AG10803 (cell line): ENCODE measurements at regions not wholly inside any gene's neighbourhood (a gene's known extent, or its start where the extent isn't known, plus 50 kb on each side); places are given as distances from the start of the nearest gene placed in this dataset.

ENCODE experiments used
- DNase-seq: peaks from one replicate; pipeline ENCODE4 v3.0.0; 2010; ENCODE audit warnings: low read depth
- H3K4me3 ChIP-seq: 2 replicates; pipeline ENCODE4 v1.5.1; 2011; ENCODE audit warnings: mild to moderate bottlenecking, low read length, control low read depth
- TF ChIP-seq, protein P1 (sequence below): conservative IDR thresholded peaks from 2 replicates; pipeline ENCODE4 v1.5.1; 2011; ENCODE audit warnings: mild to moderate bottlenecking, low read length, control low read depth, inconsistent platforms

DNA sequence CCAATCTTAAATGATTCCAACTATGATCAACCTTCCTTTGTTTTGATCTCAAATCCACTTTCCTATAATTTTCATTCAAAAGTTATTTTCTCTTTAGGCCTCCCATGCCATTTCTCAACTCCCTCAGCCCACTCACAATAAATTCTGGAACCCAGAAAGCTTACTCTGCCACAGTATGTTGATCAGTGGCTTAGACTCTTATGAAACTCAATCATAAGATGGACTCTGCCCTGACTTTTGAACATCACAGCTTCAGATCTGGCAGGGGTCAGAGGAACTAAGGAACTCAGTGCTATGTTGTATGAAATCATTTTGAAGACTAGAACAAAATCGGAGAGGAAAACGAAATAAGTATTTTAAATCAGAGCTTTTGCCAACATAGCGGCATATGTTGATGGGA, 59.8 kb upstream of the LGALSL start:
- H3K4me3 ChIP-seq: no peak overlapping the region
- TF ChIP-seq, protein P1, sequence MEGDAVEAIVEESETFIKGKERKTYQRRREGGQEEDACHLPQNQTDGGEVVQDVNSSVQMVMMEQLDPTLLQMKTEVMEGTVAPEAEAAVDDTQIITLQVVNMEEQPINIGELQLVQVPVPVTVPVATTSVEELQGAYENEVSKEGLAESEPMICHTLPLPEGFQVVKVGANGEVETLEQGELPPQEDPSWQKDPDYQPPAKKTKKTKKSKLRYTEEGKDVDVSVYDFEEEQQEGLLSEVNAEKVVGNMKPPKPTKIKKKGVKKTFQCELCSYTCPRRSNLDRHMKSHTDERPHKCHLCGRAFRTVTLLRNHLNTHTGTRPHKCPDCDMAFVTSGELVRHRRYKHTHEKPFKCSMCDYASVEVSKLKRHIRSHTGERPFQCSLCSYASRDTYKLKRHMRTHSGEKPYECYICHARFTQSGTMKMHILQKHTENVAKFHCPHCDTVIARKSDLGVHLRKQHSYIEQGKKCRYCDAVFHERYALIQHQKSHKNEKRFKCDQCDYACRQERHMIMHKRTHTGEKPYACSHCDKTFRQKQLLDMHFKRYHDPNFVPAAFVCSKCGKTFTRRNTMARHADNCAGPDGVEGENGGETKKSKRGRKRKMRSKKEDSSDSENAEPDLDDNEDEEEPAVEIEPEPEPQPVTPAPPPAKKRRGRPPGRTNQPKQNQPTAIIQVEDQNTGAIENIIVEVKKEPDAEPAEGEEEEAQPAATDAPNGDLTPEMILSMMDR: no peak
- DNase-seq: no peak

DNA sequence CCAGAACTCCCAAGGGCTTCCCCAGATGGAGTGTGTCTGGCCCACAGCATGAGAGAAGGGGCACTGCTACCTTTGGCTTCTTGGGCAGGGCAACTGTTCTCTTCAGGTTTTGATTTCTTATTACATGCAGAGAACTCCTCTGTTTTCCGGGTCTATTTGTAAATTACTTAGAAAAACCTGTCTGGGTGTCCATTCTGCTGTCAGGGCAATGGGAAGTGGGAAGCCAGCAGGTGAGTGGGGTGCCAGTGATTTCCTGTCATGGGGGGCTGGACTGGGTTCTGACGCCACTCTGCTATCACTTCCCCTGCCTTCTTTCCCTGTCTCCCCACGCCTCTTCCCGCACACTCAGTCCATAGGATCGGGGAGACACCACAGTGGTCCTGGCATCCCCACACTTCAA, 58.0 kb upstream of the LGALSL start:
- TF ChIP-seq, protein P1: no peak
- no peak overlapping the region for H3K4me3 ChIP-seq
- no peak for DNase-seq

DNA sequence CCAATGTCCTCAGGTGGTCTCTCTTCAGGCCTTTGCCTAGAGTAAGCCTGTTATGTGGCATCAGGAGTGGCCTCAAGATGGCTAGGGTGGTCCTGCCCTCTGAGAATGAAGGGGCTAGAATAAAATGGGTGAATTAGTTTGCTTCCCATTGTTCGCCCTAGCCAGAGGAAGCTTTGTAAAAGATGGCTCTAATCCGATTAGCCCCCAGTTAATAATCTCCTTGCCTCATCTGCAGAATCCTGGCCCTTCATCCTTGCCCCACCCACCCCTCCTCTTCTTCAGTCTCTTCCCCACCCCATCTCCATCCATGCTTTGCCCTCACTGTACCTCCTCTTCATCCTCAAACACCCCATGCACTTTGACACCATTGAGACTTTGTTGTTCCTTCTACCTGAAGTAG, 57.4 kb upstream of the LGALSL start:
- H3K4me3 ChIP-seq: no peak overlapping the region
- no peak for DNase-seq
- TF ChIP-seq, protein P1: no peak

DNA sequence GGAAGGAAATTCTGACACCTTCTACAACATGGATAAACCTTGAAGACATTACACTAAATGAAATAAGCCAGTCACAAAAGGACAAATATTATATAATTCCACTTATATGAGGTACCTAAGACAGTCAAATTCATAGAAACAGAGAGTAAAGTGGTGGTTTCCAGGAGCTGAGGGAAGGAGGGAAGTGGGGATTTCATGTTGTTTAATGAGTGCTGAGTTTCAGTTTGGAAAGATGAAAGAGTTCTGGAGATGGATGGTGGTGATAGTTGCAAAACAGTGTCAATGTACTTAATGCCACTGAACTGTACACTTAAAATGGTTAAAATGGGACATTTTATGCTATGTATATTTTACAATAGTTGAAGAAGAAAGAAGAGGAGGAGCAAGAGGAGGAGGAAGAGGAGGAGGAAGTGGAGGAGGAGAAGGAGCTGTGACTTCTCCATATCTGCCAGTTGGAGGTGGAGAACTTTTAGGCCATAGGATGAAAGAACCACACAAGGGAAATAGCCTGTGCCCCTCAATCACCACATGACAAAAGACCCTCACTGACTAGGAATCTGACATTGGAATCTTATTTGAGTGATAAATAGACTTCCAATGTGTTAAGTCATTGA, 55.3 kb upstream of the LGALSL start:
- no peak overlapping the region for H3K4me3 ChIP-seq
- TF ChIP-seq, protein P1: no peak
- DNase-seq: no peak

DNA sequence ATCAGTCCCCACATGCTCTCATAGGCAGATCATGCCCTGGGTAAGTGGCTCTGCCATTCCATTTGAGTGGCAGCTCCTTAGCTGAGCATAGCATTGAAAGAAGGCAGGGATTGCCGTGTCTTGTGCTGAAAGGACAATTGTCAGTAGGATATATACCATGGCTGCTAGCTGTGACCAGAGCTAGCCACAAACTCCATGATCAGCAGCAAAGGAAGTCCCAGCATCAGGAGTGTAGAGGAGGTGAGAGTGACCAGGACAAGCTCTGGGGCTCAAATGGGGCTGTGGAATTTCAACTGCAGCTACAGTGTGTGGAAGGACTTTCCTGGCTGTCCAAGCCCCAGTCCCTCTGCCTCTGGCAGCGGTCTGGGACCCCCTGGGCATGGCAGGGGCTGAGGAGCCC, 54.4 kb upstream of the LGALSL start:
- no peak for DNase-seq
- TF ChIP-seq, protein P1: no peak

DNA sequence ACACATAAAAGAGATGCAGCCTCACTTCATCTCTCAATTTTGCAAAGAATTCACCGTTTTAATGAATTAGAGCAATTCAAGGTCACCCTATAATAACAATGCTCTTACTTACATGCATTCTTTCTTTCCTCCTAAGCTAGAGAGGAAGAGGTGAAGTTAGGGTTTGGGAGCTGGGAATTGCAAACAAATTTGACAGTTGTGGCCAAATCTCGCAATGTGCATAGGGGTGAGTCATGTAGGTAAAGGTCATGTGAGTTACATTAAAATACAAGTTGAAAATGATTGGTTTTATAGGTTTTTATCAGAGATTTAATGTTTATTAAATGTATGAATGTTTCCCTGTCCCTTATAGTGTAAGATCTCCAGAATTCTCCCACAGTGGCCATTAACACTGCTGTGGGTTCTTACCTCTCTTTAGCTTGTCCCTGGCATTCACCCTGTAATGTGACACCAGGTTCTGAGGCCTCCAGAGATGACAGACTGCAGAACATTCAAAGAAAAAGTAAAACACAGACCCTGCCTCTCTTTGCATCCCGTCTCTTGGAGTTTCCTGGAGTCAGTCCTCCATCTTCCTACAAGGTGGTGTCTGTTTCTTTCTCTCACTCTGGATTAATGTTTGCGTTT, 53.7 kb upstream of the LGALSL start:
- TF ChIP-seq, protein P1: no peak
- no peak for DNase-seq
- no peak overlapping the region for H3K4me3 ChIP-seq

More for the DNA sequence above, 54.4 kb upstream of the LGALSL start:
- H3K4me3 ChIP-seq: no peak overlapping the region
